ENCODE measurements at regions not wholly inside any gene's neighbourhood (a gene's known extent, or its start where the extent isn't known, plus 50 kb on each side); places are given as distances from the start of the nearest gene placed in this dataset.

DNA sequence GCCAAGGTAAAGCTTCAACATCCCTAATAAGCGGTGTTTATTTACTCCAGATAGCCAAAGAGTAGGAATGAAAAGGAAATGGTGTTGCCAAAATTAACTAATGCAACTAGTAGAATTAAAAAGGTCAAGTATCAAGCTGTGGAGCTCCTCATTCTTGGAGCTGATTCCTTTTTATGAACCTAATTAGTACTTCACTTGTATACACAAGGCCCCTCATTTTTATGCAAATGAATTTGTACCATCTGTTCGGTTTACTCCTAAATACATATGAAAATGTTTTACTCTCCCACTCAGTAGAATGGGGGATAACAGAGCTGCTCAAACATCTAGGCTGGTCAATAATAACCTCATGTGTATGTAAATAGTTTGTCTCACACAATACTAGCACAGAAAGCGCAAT lies 426.4 kb upstream of the LUZP2 start:
- H3K9ac ChIP-seq (ENCODE audit: low read length): no peak overlapping the region
- no peak for DNase-seq (ENCODE audit: low read depth)
- H3K4me1 ChIP-seq (ENCODE audit: control insufficient read depth, insufficient read depth, low read length): no peaks in the 10 kb centered on the region
- H3K4me3 ChIP-seq (ENCODE audit: low read length): no peak overlapping the region
- no peaks in the 10 kb centered on the region for H3K36me3 ChIP-seq (ENCODE audit: control insufficient read depth, insufficient read depth, low read length, severe bottlenecking)
- H3K9me3 ChIP-seq (ENCODE audit: control insufficient read depth, low read length): no peaks in the 10 kb centered on the region
- H3K27me3 ChIP-seq (replicated peaks; ENCODE audit: control insufficient read depth, insufficient read depth, low read length): no peaks in the 10 kb centered on the region

DNA sequence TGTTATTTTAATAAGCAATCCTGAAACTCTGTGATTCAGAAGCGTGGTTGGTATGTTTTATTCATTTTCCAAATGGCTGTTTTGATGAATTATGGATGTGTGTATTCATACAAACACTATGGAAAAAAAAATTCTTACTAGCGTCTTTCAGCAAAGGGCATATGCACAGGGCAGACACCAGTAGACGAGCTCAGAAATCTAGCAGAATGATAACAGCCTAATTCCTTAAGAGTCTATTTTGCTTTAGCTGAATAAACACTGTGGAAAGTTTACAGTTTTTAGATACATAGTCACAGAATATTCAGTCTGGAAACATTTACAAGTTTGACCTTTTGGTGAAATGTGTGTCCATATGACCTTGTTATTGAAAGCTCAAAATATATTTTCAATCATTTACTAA lies 418.8 kb upstream of the LUZP2 start:
- H3K9ac ChIP-seq (ENCODE audit: low read length): no peak overlapping the region
- H3K27me3 ChIP-seq (replicated peaks; ENCODE audit: control insufficient read depth, insufficient read depth, low read length): no peaks in the 10 kb centered on the region
- H3K9me3 ChIP-seq (ENCODE audit: control insufficient read depth, low read length): no peaks in the 10 kb centered on the region
- DNase-seq (ENCODE audit: low read depth): peak; percentile 13
- peaks cover 3% of the 10 kb centered on the region for H3K4me1 ChIP-seq (ENCODE audit: control insufficient read depth, insufficient read depth, low read length)
- H3K36me3 ChIP-seq (ENCODE audit: control insufficient read depth, insufficient read depth, low read length, severe bottlenecking): no peaks in the 10 kb centered on the region
- H3K4me3 ChIP-seq (ENCODE audit: low read length): no peak overlapping the region

DNA sequence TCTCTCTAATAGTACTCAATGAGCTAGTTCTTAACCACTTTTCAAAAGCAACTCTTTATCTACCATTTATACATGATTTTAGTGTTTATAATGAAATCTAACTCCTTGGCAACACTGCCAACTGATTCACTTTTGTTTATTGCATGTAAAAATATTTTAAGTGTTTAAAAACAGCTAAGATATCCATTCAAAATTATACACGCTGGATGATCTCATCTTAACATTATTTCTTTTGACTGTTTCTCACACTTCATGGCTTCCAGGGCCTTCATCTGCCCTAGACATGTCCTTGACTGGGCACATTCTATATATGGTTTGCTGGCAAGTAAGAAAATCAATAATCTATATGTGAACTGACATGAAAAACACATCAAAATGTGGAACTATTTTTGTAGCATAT lies 414.6 kb upstream of the LUZP2 start:
- H3K9ac ChIP-seq (ENCODE audit: low read length): no peak overlapping the region

DNA sequence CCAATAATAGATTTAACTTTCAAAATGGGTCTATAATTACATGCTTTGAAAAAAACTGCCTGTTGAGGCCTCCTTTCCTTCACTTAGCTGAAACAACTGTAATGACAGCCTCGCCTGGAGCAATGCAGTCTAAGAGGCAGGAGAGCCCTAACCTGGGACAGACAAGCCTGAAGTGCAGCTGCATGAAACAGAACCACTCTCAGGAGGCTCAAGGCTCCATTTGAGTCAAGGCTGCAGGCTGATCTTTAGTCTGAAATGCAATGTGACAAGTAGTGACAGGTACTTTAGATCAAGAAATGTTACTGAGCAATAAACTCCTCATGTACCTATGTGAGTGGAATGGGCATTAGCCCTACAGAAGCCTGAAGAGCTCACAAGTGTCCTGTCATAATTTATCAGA lies 414.0 kb upstream of the LUZP2 start:
- no peak for DNase-seq (ENCODE audit: low read depth)
- Histone ChIP-seq H3K9me3 (ENCODE audit: control insufficient read depth, low read length) (no peaks in the 10 kb centered on the region), H3K4me1 (ENCODE audit: control insufficient read depth, insufficient read depth, low read length) (peaks cover 3% of the 10 kb centered on the region), H3K36me3 (ENCODE audit: control insufficient read depth, insufficient read depth, low read length, severe bottlenecking) (no peaks in the 10 kb centered on the region), H3K27me3 (replicated peaks; ENCODE audit: control insufficient read depth, insufficient read depth, low read length) (no peaks in the 10 kb centered on the region), H3K9ac (ENCODE audit: low read length) (no peak overlapping the region), H3K4me3 (ENCODE audit: low read length) (no peak overlapping the region)

More for the DNA sequence above, 414.6 kb upstream of the LUZP2 start:
- DNase-seq (ENCODE audit: low read depth): peak; percentile 36
- Histone ChIP-seq H3K4me1 (ENCODE audit: control insufficient read depth, insufficient read depth, low read length) (peaks cover 3% of the 10 kb centered on the region), H3K36me3 (ENCODE audit: control insufficient read depth, insufficient read depth, low read length, severe bottlenecking) (no peaks in the 10 kb centered on the region), H3K27me3 (replicated peaks; ENCODE audit: control insufficient read depth, insufficient read depth, low read length) (no peaks in the 10 kb centered on the region), H3K4me3 (ENCODE audit: low read length) (no peak overlapping the region), H3K9me3 (ENCODE audit: control insufficient read depth, low read length) (no peaks in the 10 kb centered on the region)

DNA sequence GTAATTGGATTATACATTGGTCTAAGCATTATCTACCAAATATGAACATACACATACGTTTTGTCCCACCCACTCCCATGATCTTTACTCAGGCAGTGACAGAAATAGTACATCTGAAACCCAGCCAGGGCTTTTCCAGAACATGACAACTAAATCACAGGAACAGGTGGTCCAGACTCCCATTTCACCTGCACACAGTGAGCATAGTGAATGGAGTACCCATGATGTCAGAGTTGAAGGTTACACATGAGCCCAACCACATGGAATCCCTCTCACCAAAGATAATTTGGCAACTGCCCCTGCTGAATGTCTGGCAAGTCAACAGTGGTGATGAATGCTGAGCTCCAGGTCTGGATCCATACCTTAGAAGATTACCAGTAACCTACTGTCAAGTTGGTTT lies 411.9 kb upstream of the LUZP2 start:
- no peaks in the 10 kb centered on the region for H3K9me3 ChIP-seq (ENCODE audit: control insufficient read depth, low read length)
- H3K9ac ChIP-seq (ENCODE audit: low read length): no peak overlapping the region
- H3K4me3 ChIP-seq (ENCODE audit: low read length): no peak overlapping the region
- H3K36me3 ChIP-seq (ENCODE audit: control insufficient read depth, insufficient read depth, low read length, severe bottlenecking): no peaks in the 10 kb centered on the region
- H3K4me1 ChIP-seq (ENCODE audit: control insufficient read depth, insufficient read depth, low read length): peaks cover 3% of the 10 kb centered on the region
- DNase-seq (ENCODE audit: low read depth): no peak
- no peaks in the 10 kb centered on the region for H3K27me3 ChIP-seq (replicated peaks; ENCODE audit: control insufficient read depth, insufficient read depth, low read length)

DNA sequence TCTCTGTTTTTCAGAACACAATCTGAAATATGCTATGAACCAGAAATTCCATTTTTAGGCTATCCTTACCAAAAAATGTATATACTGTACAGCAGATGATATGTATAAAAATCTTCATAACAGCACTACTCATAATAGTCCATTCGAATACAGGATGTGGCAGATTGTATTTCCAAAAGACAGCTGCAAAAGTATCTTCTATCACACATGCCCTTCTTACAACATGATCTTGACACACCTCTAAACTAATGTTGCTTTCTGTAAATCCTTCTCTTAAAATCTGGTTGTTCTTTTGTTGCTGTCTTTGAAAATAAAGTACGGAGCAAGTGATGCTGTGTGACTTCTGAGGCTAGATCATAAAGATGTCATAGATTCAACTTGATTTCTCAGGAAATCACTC lies 409.9 kb upstream of the LUZP2 start:
- Histone ChIP-seq H3K27me3 (replicated peaks; ENCODE audit: control insufficient read depth, insufficient read depth, low read length) (no peaks in the 10 kb centered on the region), H3K4me1 (ENCODE audit: control insufficient read depth, insufficient read depth, low read length) (no peaks in the 10 kb centered on the region), H3K36me3 (ENCODE audit: control insufficient read depth, insufficient read depth, low read length, severe bottlenecking) (no peaks in the 10 kb centered on the region), H3K4me3 (ENCODE audit: low read length) (no peak overlapping the region), H3K9ac (ENCODE audit: low read length) (no peak overlapping the region), H3K9me3 (ENCODE audit: control insufficient read depth, low read length) (no peaks in the 10 kb centered on the region)
- DNase-seq (ENCODE audit: low read depth): no peak

DNA sequence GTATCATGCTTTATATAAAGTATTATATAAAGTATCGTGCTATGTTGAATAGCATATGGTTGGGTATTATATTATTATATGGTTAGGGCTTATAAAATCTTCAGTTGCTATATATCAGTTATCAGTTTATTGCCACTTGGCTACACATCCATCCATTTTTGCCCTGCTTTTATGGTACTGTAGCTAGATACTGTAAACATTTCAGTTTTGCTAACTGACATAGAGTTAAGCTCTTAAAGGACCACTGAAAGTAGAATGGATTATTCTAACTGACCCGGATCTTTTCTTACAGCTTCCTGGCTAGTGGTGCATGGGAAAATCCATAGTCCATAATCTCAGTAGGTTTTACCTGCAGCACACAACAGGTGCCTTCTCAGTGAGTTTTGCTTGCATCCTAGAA lies 405.3 kb upstream of the LUZP2 start:
- no peaks in the 10 kb centered on the region for H3K27me3 ChIP-seq (replicated peaks; ENCODE audit: control insufficient read depth, insufficient read depth, low read length)
- no peak overlapping the region for H3K4me3 ChIP-seq (ENCODE audit: low read length)
- no peak for DNase-seq (ENCODE audit: low read depth)
- peaks cover 6% of the 10 kb centered on the region for H3K9me3 ChIP-seq (ENCODE audit: control insufficient read depth, low read length)
- no peaks in the 10 kb centered on the region for H3K4me1 ChIP-seq (ENCODE audit: control insufficient read depth, insufficient read depth, low read length)
- H3K9ac ChIP-seq (ENCODE audit: low read length): no peak overlapping the region
- H3K36me3 ChIP-seq (ENCODE audit: control insufficient read depth, insufficient read depth, low read length, severe bottlenecking): no peaks in the 10 kb centered on the region

DNA sequence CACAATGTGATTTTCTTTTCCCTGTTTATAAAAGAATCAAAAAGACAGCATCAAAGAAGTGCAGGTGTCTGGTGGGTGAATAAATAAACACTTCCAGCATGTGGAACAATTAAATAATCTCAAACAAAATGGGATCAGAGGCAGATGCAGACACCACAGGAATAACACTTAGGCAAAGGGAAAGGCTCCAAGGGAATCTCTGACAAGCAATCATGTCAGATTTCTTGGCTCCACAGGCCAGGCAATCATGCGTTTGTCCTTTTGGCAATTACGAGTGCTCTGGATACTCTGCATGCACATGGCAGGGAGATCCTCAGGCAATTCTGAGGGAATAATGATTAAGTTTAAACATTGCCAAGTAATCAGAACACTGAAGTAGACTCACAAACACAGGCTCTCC lies 403.5 kb upstream of the LUZP2 start:
- Histone ChIP-seq H3K9ac (ENCODE audit: low read length) (no peak overlapping the region), H3K4me1 (ENCODE audit: control insufficient read depth, insufficient read depth, low read length) (no peaks in the 10 kb centered on the region), H3K36me3 (ENCODE audit: control insufficient read depth, insufficient read depth, low read length, severe bottlenecking) (no peaks in the 10 kb centered on the region), H3K9me3 (ENCODE audit: control insufficient read depth, low read length) (peaks cover 7% of the 10 kb centered on the region), H3K27me3 (replicated peaks; ENCODE audit: control insufficient read depth, insufficient read depth, low read length) (no peaks in the 10 kb centered on the region), H3K4me3 (ENCODE audit: low read length) (no peak overlapping the region)
- DNase-seq (ENCODE audit: low read depth): no peak

DNA sequence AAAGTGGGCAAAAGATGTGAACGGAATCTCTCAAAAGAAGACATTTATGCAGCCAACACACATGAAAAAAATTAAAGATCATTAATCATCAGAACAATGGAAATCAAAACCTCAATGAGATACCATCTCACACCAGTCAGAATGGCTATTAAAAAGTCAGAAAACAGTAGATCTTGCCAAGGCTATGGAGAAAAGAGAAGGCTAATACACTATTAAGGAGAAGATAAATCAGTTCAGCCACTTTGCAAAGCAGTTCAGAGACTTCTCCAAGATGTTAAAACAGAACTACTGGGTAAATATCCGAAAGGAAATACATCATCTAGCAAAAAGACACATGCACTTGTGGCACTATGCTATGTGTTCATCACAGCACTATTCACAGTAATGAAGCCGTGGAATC lies 388.2 kb upstream of the LUZP2 start:
- Histone ChIP-seq H3K9me3 (ENCODE audit: control insufficient read depth, low read length) (peaks cover 35% of the 10 kb centered on the region), H3K4me3 (ENCODE audit: low read length) (no peak overlapping the region), H3K36me3 (ENCODE audit: control insufficient read depth, insufficient read depth, low read length, severe bottlenecking) (no peaks in the 10 kb centered on the region), H3K4me1 (ENCODE audit: control insufficient read depth, insufficient read depth, low read length) (no peaks in the 10 kb centered on the region), H3K27me3 (replicated peaks; ENCODE audit: control insufficient read depth, insufficient read depth, low read length) (no peaks in the 10 kb centered on the region), H3K9ac (ENCODE audit: low read length) (no peak overlapping the region)
- no peak for DNase-seq (ENCODE audit: low read depth)

DNA sequence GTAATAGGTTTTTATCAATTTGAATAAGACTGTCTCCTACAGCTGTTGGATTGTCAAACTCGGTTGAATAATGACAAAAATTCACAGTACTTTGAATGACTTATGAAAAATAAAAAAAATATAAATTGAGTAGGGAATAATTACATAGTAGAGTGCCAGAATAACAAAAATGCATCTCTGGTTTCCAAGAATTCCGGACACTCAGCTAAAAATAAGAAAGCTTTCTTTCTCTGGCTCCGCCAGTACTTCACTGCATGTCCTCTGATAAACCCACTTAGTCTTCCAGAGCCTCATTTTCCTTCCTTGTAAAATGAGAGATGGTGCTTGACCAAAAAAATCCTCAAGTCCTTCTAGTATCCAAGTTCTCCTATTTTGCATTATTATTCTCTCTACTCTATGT lies 374.6 kb upstream of the LUZP2 start:
- Histone ChIP-seq H3K4me3 (ENCODE audit: low read length) (no peak overlapping the region), H3K4me1 (ENCODE audit: control insufficient read depth, insufficient read depth, low read length) (no peaks in the 10 kb centered on the region), H3K36me3 (ENCODE audit: control insufficient read depth, insufficient read depth, low read length, severe bottlenecking) (no peaks in the 10 kb centered on the region), H3K27me3 (replicated peaks; ENCODE audit: control insufficient read depth, insufficient read depth, low read length) (no peaks in the 10 kb centered on the region), H3K9ac (ENCODE audit: low read length) (no peak overlapping the region), H3K9me3 (ENCODE audit: control insufficient read depth, low read length) (no peaks in the 10 kb centered on the region)
- DNase-seq (ENCODE audit: low read depth): no peak

DNA sequence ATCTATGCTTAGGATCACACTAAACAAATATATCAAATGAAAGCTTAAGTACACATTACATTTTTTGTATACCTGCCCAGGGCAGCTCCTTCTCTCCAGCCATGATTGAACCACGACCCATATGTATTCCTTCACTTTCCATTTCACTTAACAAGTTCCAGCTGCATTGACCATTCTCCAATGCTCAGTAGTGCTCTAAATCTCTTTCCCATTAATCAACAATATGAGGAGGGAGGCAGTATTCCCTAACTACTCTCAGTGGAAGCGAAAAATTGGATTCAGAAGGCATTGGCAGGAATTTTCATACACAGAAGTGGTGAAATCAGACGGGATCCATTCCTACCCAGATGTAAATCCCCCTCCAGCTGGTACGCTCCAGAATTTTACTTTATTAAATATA lies 372.0 kb upstream of the LUZP2 start:
- DNase-seq (ENCODE audit: low read depth): no peak
- H3K27me3 ChIP-seq (replicated peaks; ENCODE audit: control insufficient read depth, insufficient read depth, low read length): no peaks in the 10 kb centered on the region
- no peaks in the 10 kb centered on the region for H3K9me3 ChIP-seq (ENCODE audit: control insufficient read depth, low read length)
- H3K4me3 ChIP-seq (ENCODE audit: low read length): no peak overlapping the region
- no peaks in the 10 kb centered on the region for H3K4me1 ChIP-seq (ENCODE audit: control insufficient read depth, insufficient read depth, low read length)
- H3K36me3 ChIP-seq (ENCODE audit: control insufficient read depth, insufficient read depth, low read length, severe bottlenecking): no peaks in the 10 kb centered on the region
- no peak overlapping the region for H3K9ac ChIP-seq (ENCODE audit: low read length)

DNA sequence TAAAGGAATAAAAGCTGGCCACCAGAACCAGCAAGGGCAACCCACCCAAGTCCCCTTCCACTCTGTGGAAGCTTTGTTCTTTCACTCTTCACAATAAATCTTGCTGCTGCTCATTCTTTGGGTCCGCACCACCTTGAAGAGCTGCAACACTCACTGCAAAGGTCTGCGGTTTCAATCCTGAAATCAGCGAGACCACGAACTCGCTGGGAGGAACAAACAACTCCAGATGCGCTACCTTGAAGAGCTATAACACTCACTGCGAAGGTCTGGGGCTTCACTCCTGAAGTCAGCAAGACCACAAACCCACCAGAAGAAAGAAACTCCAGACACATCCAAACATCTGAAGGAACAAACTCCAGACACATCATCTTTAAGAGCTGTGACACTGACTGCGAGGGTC lies 365.2 kb upstream of the LUZP2 start:
- no peak for DNase-seq (ENCODE audit: low read depth)
- Histone ChIP-seq H3K4me1 (ENCODE audit: control insufficient read depth, insufficient read depth, low read length) (no peaks in the 10 kb centered on the region), H3K27me3 (replicated peaks; ENCODE audit: control insufficient read depth, insufficient read depth, low read length) (no peaks in the 10 kb centered on the region), H3K9me3 (ENCODE audit: control insufficient read depth, low read length) (no peaks in the 10 kb centered on the region), H3K9ac (ENCODE audit: low read length) (no peak overlapping the region), H3K4me3 (ENCODE audit: low read length) (no peak overlapping the region), H3K36me3 (ENCODE audit: control insufficient read depth, insufficient read depth, low read length, severe bottlenecking) (no peaks in the 10 kb centered on the region)
